Stimulated activated CD8-positive, alpha-beta memory T cell treated with anti-CD3 and anti-CD28 coated beads, Interleukin-12 subunit alpha, Interleukin-12 subunit beta, amount 100 ng/mL, for 24 hours (primary cell): ENCODE measurements at regions not wholly inside any gene's neighbourhood (a gene's known extent, or its start where the extent isn't known, plus 50 kb on each side); places are given as distances from the start of the nearest gene placed in this dataset.
"Not testable (repeated sequence)": the region's sequence is repeated elsewhere in the genome, so short reads cannot be mapped to it uniquely, and the experiment has no call there.

Experiments
- DNase-seq: peaks from one replicate; pipeline ENCODE4 v3.0.0-alpha.2; 2020; ENCODE audit errors: extremely low read depth

- DNase-seq = no peak
Observed at GRCh38 chr15:99455789-99456160, 110.0 kb upstream of the MEF2A start.

GRCh38 chr15:99464137-99464536, 101.6 kb upstream of the MEF2A start:
- DNase-seq = no peak

GRCh38 chr15:99466701-99467337, 99.0 kb upstream of the MEF2A start:
- no peak for DNase-seq

- DNase-seq = no peak
Observed at GRCh38 chr15:99467338-99467720, 98.5 kb upstream of the MEF2A start.

- no peak for DNase-seq
Observed at GRCh38 chr15:99467853-99468464, 97.8 kb upstream of the MEF2A start.

GRCh38 chr15:99470204-99470603, 95.6 kb upstream of the MEF2A start:
- DNase-seq = not testable (repeated sequence)

GRCh38 chr15:99472416-99473145, 93.2 kb upstream of the MEF2A start:
- DNase-seq = no peak

- DNase-seq = no peak
Observed at GRCh38 chr15:99473981-99474906, 91.5 kb upstream of the MEF2A start.

- DNase-seq = no peak
Observed at GRCh38 chr15:99474909-99475753, 90.7 kb upstream of the MEF2A start.

GRCh38 chr15:99475754-99476412, 89.9 kb upstream of the MEF2A start:
- DNase-seq = no peak

- DNase-seq = no peak
Observed at GRCh38 chr15:99476413-99477222, 89.2 kb upstream of the MEF2A start.

- no peak for DNase-seq
Observed at GRCh38 chr15:99477791-99478471, 87.9 kb upstream of the MEF2A start.

- no peak for DNase-seq
Observed at GRCh38 chr15:99478977-99479376, 86.8 kb upstream of the MEF2A start.

GRCh38 chr15:99480016-99480810, 85.6 kb upstream of the MEF2A start:
- DNase-seq = no peak

- DNase-seq = no peak
Observed at GRCh38 chr15:99481113-99481950, 84.5 kb upstream of the MEF2A start.

- no peak for DNase-seq
Observed at GRCh38 chr15:99481951-99482230, 83.9 kb upstream of the MEF2A start.

- DNase-seq = no peak
Observed at GRCh38 chr15:99482993-99483392, 82.8 kb upstream of the MEF2A start.
